T-helper 22 cell (primary cell): ENCODE measurements at regions not wholly inside any gene's neighbourhood (a gene's known extent, or its start where the extent isn't known, plus 50 kb on each side); places are given as distances from the start of the nearest gene placed in this dataset.
"Not testable (repeated sequence)": the region's sequence is repeated elsewhere in the genome, so short reads cannot be mapped to it uniquely, and the experiment has no call there.

Experiments used
- DNase-seq: peaks from one replicate; pipeline ENCODE4 v3.0.0-alpha.2; 2020; ENCODE audit warnings: low read depth

DNA sequence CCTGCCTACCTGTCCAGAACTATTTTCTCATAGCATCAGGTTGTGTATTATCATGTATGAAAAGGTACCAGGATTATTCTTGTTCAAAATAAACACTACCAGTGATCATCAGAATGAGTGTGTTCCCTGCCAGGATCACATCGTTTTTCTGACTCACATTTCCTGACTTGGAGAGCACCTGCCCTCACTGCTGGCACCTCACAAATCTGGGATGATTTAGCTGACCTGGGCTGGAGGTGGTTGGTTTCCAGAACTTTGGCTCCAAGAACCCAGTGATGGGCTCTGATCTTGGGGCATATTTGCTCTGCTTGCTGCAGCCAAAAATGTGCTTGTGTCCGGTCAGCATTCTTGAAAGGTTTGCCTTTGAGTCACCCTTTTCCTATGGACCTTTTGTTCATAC is 836.3 kb upstream of the ACVR2A start:
- no peak for DNase-seq

DNA sequence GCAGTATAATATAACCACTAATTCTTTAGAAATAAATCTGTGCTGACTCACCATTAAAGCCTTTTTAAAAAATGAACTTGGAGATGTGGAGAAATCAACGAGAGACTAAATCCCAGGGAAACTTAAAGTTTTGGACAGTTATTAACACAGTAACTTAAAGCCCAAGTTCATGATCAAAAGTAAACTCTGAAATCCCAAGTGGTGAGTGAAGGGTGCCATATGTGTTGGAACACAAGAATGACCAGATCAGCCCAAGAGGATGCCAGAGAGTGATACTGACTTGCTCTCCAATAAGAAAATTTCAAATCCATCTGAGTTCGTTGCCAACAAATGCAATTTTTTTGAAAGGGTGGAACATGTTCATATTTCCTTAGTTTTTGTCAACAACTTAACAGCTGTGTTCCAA is 838.1 kb upstream of the ACVR2A start:
- DNase-seq = no peak

DNA sequence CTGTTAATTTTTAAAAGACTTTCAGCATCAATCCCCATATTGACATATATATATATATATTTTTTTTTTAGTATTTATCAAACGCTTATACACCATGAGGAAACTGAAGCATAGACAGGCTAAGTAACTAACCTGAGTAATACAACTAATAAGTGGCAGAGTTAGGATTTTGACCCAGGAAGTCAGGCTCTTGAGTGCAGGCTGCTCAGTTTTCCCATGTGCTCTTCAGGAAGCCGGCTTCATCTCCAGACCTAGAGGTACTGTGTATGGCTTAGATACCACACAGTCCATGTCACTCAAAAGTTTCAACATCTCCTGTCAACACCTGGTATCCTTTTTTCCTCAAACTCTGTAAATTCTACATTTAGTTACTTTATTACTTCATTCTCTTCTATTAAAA is 841.7 kb upstream of the ACVR2A start:
- no peak for DNase-seq

DNA sequence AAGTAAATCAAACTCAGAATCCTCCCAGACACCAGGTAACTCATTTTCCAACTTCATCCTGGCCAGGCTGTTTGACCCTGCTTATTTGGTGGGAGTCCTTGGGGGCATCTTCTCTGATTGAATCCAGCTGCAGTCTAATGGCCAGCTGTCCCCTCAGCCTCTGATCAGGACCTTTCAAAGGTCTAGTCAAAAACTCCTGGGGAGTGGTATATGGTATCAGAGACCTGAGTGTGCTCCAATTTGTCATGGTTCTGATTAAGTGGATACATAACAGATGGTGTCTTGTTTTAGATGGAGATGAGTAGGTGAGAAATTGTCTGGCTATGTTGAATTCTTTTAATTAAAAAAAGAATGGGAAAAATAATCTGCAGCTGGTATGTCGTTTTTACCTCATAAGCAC is 842.6 kb upstream of the ACVR2A start:
- no peak for DNase-seq

DNA sequence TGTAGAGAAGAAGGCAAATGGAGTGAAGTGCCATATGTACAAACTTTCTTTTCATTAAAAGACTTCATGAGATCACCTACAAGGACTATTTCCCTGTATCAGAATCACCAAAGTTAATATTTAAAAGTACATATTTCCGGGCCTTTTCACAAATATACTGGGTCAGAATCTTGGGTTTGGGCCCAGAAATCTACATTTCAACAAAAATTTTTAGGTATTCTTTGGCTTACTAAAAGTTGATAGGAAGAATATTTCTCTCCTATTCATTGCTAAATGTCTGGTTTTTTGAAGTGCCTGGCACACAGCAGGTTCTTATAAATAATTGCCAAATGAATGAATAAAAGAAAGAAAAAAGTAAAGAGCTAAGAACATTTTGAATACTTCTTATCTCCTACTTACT is 843.8 kb upstream of the ACVR2A start:
- no peak for DNase-seq

DNA sequence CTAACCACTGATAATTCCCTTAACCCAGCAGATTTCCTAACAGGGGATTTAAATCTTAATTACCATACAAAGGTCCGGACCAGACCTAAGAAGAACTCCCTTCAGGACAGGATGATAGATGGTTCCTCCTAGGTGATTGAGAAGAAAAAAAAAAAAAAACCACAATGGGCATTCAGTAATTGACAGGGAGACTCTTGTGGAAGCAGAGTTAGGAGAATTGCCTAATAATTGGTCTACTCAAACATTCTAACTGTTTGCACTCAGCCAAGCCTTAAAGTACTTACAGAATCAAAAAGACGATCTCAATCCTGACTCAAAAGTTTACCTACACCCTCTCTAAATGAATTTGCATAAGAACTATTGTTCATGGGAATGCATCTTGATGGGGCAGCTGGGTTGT is 844.7 kb upstream of the ACVR2A start:
- not testable (repeated sequence) for DNase-seq

DNA sequence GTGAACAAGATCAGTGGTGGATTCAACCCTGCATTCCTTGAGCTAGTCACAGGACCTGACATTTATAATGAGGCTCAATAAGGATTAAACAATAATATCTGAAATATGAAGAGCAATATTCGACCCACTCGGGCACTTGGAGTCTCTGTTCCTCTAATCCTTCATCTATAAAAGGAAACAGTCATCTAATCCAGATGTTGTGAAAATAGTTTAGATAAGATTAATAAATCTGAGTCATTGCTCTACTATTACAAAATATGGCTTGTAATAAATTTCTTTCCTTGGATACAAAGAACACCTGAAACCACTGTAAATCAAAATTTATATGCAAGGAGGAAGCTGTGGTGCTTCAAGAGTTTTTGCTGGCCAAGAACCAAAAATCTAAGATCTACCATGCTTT is 846.9 kb upstream of the ACVR2A start:
- no peak for DNase-seq

DNA sequence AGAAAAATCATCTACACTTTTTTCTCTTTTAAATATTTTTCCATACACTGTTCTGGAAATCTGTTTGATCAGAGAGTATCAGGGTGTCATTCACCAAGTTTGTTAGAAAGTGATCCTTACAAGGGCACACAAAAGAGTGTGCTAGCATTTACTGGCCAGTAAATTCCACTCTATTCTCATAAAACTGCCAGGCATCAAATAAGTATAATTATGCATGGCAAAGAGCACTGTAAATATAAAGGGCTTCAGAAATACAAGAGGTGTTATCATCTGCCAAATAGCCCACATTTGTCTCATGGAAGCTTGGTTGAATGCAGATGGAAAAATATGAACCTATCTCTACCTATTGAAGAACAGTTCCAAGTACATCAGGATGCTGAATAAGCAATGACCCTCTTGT is 847.3 kb upstream of the ACVR2A start:
- DNase-seq = no peak

DNA sequence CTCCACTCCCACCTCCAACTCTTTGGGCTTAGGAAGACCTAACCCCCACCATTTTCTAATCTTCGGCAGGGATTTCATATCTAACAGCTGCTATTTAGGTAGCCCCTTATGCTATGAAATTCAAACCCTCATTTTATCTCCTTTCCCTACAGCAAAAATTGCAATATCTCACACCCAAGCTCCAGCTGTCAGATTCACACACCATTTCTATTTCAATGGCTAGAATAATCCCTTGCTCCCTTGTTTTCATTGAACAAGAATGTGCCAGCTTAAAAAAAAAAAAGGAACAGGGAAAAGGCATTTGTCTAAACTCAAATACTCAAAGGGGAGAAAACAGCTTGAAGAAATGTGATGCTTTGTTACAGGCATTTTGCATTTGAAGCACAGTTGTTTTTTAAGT is 850.6 kb upstream of the ACVR2A start:
- DNase-seq = no peak

DNA sequence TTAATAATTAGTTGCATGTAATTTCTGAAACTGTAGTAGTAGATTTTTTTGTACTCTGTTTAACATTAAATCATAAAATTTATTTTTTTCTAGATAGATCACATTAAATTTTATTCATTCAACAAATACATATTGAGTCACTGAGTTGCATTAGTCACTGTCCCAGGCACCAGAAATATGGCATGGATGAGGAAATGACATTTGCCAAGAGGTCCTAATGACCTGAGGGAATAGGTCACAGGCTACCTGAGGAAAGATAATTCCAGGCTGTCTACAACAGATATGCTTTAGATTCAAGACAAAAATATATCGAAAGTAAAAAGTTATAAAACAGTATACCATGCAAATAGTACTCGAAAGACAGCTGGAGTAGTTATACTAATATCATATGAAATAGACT is 852.4 kb upstream of the ACVR2A start:
- DNase-seq = no peak

DNA sequence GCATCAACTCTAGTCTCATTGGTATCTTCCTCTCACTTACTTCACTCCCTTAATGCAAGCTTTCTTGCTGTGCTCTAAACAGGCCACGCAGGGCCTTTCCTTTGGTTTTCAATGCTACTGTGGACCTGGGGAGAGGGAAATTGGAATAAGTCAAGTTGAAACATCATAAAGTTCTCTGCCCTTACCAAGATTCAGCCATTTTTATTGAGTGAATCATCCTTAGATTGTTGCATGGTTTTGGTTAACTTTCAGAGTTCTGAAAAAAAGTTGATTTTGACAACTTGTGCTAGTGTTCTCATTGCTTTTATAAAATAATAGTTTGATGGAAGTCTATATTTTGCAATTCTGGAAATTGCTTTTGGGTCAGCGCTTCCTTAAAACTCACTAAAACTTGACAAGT is 852.8 kb upstream of the ACVR2A start:
- no peak for DNase-seq

DNA sequence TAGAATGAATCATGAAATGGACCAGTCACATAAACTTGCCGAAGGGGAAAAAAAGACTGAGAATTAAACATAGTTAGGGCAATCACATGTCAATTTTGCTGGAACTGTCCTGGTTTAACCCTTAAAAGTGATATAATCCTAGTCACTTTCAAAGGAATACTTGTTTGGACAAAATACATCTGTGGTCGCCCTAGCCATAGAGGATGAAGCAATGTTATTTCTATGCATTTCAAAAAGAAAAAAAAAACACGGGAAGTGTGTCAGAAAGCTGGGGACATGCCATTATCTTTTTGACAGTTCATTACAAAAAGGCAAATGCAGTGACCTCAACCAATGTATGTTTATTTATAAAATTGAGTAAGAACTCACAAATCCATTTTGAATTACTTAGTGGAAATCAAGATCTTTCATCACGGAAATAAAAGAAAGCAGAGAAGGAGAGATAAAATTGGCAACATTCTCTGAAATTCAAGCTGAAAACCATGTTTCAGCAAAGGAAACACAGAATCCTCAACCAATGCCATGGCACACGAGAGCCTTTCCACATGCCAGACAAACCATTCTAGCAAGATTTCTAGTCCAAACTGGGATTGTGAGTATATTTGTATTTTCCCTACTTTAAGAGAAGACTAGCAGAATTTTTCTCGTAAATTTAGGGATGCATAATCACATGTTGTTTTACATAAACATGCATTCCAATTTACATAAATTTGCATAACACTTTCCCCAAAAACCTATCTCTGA is 854.3 kb upstream of the ACVR2A start:
- DNase-seq = no peak

DNA sequence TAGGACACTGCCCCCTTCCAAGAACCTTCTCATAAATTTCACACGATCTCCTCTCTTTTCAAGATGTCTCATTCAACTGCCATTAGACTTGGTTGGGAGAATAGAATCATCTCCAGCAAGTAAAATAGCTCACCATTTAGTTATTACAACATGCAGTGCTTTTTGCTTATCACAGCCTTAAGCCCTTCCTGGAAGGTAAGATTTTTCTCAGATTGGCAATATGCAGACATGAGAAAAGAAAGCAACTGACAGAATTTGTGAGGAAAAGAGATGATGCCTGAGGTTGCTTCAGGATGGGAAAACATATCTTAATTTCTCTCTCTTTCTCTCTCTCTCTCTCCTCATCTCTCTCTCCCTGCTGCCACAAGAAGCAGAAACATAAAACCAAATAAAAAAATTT is 855.1 kb upstream of the ACVR2A start:
- DNase-seq = no peak

DNA sequence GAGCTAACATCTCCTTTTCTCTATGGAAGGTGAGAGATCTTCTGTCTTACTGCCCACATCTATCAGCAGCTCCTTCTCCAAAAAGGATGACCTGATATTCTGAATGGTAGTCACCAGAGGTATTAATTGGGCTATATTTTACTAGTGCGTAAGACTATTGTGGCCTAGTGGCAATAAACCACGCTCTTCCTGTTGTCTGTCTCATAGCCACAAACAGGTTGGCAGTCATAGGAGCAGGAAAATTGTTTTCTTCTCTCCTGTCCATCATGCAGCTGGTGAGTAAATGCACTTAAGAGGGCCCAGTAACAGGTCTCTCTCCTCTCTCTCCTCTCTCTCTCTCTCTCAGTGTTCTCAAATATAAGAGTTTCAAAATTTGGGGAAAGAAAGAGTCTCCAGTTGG is 856.8 kb upstream of the ACVR2A start:
- DNase-seq = no peak

DNA sequence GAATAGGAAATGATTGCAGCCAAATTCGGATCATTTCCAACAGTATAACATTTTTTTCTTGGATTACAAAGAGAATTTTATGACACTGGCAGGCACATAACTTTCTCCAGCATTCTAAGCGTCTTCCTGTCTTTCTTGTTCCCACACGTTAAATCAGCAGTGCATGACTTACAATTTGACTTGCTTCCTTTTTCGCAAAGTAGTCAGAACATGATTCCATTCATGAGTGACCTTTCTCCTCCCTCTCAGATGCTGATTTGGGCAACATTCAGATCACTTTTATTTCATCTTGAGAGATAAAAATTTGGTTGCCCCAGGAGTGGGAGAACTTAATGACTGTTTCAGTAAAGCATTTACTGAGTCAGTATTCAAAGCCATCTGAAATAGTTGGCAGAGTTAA is 858.7 kb upstream of the ACVR2A start:
- DNase-seq = no peak

DNA sequence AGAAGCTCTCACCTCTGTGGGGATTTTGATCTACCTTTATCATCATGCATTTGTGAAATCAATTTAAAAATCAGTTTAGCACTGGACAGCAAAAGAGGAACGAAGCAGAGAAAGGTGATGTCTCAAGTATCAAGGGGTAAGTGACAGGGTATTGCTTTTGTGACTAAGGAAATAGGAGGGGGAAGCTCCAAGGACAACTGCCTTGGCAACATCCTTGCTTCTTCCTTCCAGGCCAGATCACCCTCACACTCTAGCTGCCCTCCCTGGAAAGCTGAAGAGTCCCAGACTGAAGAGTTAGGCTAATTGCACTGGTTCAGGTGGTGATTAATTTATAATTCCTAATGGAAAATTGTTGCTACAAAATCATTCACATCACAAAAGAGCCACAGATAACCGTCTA is 859.1 kb upstream of the ACVR2A start:
- no peak for DNase-seq

DNA sequence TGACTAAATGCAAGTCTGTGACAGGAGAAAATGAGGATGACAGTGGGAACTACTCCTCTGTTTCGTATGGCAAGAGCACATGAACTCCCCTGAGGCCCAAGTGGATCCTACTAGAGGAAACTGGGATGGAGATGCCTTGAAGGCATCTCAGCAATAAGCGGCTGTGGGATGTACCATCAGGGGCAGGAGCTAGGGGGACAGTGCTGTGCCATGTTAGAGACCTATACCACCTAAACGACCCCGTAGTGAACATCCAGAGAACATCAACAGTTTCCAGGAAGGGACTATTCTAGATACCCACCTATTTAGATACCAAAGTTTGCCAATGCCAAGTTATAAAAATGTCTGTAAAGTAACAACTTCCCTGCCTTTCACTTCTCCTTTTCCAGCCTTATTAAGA is 860.8 kb upstream of the ACVR2A start:
- DNase-seq = no peak

DNA sequence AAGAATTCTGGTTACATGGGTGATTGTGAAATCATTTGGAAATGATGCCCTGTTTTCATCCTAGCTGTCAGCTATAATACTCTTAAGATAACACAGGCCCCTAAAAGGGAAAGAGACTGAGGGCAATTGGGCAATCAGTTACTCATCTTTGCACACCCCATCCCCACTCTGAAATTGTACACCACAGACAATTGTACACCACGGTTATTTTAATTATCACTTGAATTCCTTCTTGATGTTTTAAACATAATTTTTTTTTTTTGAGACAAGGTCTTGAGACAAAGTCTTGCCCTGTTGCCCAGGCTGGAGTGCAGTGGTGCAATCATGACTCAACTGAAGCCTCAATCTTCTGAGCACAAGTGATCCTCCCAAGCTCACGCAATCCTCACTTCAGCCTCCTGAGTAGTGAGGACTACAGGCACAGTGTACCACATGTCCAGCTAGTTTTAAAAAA is 862.4 kb upstream of the ACVR2A start:
- no peak for DNase-seq

DNA sequence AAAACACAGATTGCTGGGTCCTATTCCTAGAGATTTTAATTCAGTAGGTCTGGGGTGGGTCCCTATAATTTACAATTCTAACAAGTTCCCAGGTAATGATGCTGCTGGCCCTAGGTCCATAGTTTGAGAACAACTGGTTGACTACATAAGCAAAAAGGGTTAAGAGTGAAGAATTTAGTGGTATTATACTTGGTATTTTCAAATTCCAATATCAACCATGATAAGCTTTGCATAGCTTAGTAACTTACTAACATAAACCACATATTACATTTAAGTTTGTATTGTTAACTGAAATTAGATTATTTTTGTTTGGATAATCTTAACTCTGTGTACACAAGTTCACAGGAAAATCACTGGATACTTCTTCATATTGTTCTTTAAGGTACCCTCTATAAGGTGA is 862.9 kb upstream of the ACVR2A start:
- DNase-seq = no peak

DNA sequence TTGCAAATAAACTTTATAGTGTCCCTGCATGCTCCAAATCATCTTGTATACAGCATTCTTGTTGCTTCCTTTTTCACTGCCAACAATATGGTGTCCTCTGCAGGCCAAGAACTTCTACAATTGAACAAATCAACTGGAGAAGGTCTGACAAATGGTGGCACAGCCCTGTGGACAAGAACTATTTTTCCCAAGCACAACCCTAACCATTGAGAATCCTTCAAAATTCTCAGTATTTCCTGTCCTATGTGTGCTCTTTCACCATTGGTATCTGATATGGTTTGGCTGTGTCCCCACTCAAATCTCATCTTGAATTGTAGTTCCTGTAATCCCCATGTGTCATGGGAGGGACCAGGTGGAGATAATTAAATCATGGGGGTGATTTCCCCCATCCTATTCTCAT is 865.1 kb upstream of the ACVR2A start:
- DNase-seq = no peak

DNA sequence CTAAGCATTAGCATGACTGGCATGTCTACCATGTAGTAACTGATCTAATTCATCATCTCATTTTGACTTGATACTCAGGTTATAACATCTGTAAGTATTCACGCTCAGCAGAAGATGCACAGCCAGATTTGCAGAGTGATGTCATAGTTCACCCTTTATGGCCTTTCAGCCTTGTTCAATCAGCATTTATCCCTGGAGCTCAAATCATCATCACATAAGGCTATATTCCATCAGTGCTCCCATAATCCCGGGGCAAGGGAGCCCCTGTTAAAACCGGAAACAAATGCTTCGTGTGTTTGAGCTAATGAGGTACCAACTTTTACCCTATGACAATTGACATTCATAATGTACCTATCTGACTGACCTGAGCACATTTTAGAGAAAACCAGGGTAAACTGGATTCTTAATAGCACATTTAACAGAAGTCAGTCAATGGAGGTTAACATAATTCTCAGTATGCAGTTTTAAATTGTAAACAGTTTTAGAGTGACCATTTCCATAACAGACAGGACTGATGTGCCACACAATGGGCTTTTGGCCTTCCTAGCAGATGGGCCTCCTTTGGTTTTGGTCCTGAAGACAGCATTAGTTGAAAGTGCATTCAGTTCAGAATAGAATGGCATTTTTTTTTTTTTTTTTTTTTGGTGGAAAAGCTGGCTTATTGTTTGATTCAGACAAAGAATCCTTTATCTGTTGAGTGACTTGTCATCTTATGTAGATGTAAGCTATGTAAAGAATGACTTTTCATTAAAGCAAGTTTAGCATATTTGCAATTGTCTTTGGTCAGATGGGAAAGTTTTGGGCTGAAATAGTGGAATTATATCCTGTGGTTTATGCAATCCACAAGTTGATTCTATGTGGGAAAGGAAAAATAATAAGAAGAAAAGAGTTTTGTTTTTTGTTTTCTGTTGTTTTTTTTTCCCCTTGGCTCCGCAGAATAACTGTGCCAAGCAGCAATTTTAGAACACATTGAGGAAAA is 866.0 kb upstream of the ACVR2A start:
- DNase-seq = no peak

DNA sequence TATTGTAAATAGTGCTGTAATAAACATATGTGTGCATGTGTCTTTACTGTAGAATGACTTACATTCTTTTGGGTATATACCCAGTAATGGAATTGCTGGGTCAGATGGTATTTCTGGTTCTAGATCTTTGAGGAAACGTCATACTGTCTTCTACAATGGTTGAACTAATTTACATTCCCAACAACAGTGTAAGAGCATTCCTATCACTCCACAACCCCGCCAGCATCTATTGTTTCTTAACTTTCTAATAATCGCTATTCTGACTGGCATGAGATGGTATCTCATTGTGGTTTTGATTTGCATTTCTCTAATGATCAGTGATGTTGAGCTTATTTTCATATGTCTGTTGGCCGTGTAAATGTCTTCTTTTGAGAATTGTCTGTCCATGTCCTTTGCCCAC is 873.8 kb upstream of the ACVR2A start:
- DNase-seq = not testable (repeated sequence)

DNA sequence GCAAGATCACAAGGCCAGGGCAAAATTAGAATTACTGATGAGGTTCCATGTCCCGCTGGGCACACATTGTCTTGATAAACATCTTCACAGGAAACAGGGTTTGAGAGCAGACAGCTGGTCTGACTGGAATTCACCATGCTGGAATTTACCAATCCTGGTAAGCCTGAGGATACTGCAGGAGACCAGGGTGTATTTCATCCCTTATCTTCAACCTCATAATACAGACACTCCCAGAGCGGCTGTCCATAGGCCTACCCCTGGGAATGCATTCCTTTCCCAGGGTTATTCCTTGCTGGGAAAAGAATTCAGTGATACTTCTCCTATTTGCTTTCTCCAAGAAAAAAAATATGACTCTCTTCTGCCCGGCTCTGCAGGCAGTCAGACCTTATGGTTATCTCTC is 875.1 kb upstream of the ACVR2A start:
- not testable (repeated sequence) for DNase-seq
